ENCODE measurements at regions not wholly inside any gene's neighbourhood (a gene's known extent, or its start where the extent isn't known, plus 50 kb on each side); places are given as distances from the start of the nearest gene placed in this dataset.

DNA sequence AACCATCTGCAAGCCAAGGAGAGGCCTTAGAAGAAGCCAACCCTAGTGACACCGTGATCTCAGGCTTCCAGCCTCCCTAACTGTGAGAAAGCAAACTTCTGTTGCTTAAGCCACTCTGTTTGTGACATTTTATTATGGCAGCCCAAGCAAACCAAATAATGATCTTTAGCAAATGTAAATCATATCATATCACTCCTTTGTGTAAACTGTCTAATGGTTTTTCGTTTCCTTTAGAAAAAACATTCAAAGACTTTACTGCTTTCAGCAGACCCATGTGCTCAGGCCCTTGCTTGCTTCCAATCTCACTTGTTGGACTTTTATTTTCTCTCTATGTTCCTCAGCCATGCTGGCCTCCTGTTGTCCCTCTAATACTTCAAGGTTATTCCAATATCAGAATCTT is 192.2 kb upstream of the HS3ST1 start:
- DNase-seq (ENCODE audit: low read depth in 1 of 2, low spot score in 2 of 2) (no peak), FAIRE-seq (no peak)
- no peak overlapping the region for H3K14ac ChIP-seq (ENCODE audit: insufficient read length)
- no peak overlapping the region for H2BK5ac ChIP-seq (ENCODE audit: low read depth, low read length)
- no peaks in the 10 kb centered on the region for H3K9me3 ChIP-seq (ENCODE audit: insufficient read depth in 2 of 2, low read depth in 1 of 2, low read length in 1 of 2)
- no peak overlapping the region for H3K23ac ChIP-seq (ENCODE audit: insufficient read length)
- no peak overlapping the region for H4K5ac ChIP-seq (ENCODE audit: insufficient read length, low read depth, low read length)
- H3K4me1 ChIP-seq (replicated peaks in 1 of 4; ENCODE audit: control insufficient read depth in 3 of 4, insufficient read depth in 4 of 4, low read length in 3 of 4), result peaks cover 0 to 2% (median 0%) of the 10 kb centered on the region in 4 experiments; a peak in 1 of 7 replicates
- CTCF ChIA-PET (ENCODE audit: partially characterized antibody), result no interaction called here
- no peaks in the 10 kb centered on the region for H3K36me3 ChIP-seq (ENCODE audit: control insufficient read depth in 2 of 4, insufficient read depth in 4 of 4, low read length in 3 of 4)
- H3K79me2 ChIP-seq (ENCODE audit: control insufficient read depth in 1 of 2, insufficient read depth in 2 of 2, low read length in 2 of 2), result no peaks in the 10 kb centered on the region
- POLR2A ChIA-PET (ENCODE audit: partially characterized antibody), result no interaction called here
- H3K23me2 ChIP-seq (ENCODE audit: low read depth, low read length), result no peaks in the 10 kb centered on the region
- H2AK5ac ChIP-seq (ENCODE audit: low read depth, low read length), result no peak overlapping the region
- no peak overlapping the region for H3K4me2 ChIP-seq (ENCODE audit: insufficient read depth in 1 of 2, low read depth in 2 of 2, low read length in 2 of 2)
- no peak overlapping the region for H3K18ac ChIP-seq (ENCODE audit: extremely low read depth, low read length)
- H2AFZ ChIP-seq (ENCODE audit: low read length), result no peak overlapping the region
- no peak overlapping the region for H2BK120ac ChIP-seq (replicated peaks; ENCODE audit: low read depth, low read length)
- no peaks in the 10 kb centered on the region for H3K27me3 ChIP-seq (replicated peaks in 1 of 4; ENCODE audit: control insufficient read depth in 3 of 4, extremely low read depth in 1 of 4, insufficient read depth in 3 of 4, low read length in 3 of 4)
- no peak overlapping the region for H4K8ac ChIP-seq (ENCODE audit: extremely low read depth, insufficient read depth, low read length)
- H3K4ac ChIP-seq (replicated peaks; ENCODE audit: insufficient read length, low read depth, low read length), result no peak overlapping the region
- 85% methylated on average over 2 of the region's 2 CpGs; no CpG with 5 or more reads in 1 of the 2 experiments for WGBS, 2 experiments (ENCODE audit: extremely low coverage in 1 of 2, insufficient coverage in 1 of 2, insufficient read length in 1 of 2, insufficient replicate concordance in 2 of 2, low coverage in 1 of 2, low lambda C conversion rate in 2 of 2, missing lambda C conversion rate in 1 of 2)
- no peak for TF ChIP-seq ASH2L (IDR thresholded peaks at IDR 0.05; ENCODE audit: low read length)
- TF ChIP-seq SUZ12 (IDR thresholded peaks at IDR 0.05; ENCODE audit: low read length), result no peak
- no peak for TF ChIP-seq BRCA1 (IDR thresholded peaks at IDR 0.05; ENCODE audit: low read depth, low read length)
- TF ChIP-seq KDM5A (IDR thresholded peaks at IDR 0.05; ENCODE audit: low read length), result no peak
- TF ChIP-seq KDM1A (IDR thresholded peaks at IDR 0.05; ENCODE audit: borderline replicate concordance, low read length), result no peak
- no peak for TF ChIP-seq SAP30 (IDR thresholded peaks at IDR 0.05; ENCODE audit: insufficient read depth, insufficient replicate concordance, low read length)
- TF ChIP-seq TBP (IDR thresholded peaks at IDR 0.05; ENCODE audit: low read depth, low read length), result no peak
- TF ChIP-seq, protein P1, sequence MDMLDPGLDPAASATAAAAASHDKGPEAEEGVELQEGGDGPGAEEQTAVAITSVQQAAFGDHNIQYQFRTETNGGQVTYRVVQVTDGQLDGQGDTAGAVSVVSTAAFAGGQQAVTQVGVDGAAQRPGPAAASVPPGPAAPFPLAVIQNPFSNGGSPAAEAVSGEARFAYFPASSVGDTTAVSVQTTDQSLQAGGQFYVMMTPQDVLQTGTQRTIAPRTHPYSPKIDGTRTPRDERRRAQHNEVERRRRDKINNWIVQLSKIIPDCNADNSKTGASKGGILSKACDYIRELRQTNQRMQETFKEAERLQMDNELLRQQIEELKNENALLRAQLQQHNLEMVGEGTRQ (IDR thresholded peaks at IDR 0.05; ENCODE audit: low read length), result no peak
- TF ChIP-seq GABPA (IDR thresholded peaks at IDR 0.05; ENCODE audit: borderline replicate concordance, insufficient read depth, low read length), result no peak
- TF ChIP-seq ATF3 (IDR thresholded peaks at IDR 0.05; ENCODE audit: insufficient read depth, low read depth, low read length), result no peak
- TF ChIP-seq BACH1 (IDR thresholded peaks at IDR 0.05; ENCODE audit: low read length), result no peak
- TF ChIP-seq JUND (IDR thresholded peaks at IDR 0.05; ENCODE audit: low read length), result no peak
- H3K79me1 ChIP-seq (ENCODE audit: low read depth, low read length), result no peaks in the 10 kb centered on the region
- H2BK12ac ChIP-seq (ENCODE audit: low read depth, low read length), result no peak overlapping the region
- H4K91ac ChIP-seq (replicated peaks; ENCODE audit: insufficient read length, low read length), result no peak overlapping the region
- no peak overlapping the region for H3K27ac ChIP-seq (ENCODE audit: low read depth, low read length)
- H2BK20ac ChIP-seq (ENCODE audit: low read length), result no peak overlapping the region
- no peaks in the 10 kb centered on the region for H4K20me1 ChIP-seq (replicated peaks in 1 of 2; ENCODE audit: control insufficient read depth in 1 of 2, insufficient read depth in 2 of 2, low read length in 2 of 2)
- H3K56ac ChIP-seq (replicated peaks; ENCODE audit: insufficient read length, low read depth, low read length), result no peak overlapping the region
- H3K4me3 ChIP-seq (ENCODE audit: extremely low read depth in 1 of 4, insufficient read depth in 2 of 4, low read depth in 3 of 4, low read length in 4 of 4), result no peak overlapping the region
- H3K9ac ChIP-seq (replicated peaks in 1 of 4; ENCODE audit: extremely low read depth in 1 of 4, low read depth in 3 of 4, low read length in 3 of 4), result no peak overlapping the region
- no peak overlapping the region for H2BK15ac ChIP-seq (ENCODE audit: low read length)
